SJSA1 (cell line): ENCODE measurements at regions not wholly inside any gene's neighbourhood (a gene's known extent, or its start where the extent isn't known, plus 50 kb on each side); places are given as distances from the start of the nearest gene placed in this dataset.

Source experiments
- DNase-seq, 2 experiments: peaks; one replicate each; pipeline ENCODE4 v3.0.0-alpha.2; 2015 to 2020; ENCODE audit warnings: low spot score in 2 of 2, low read depth in 1 of 2
- H3K27ac ChIP-seq: fragments of 250-450 bp; sonication (Bioruptor Pico); 2 replicates; pipeline ENCODE4 v1.5.1; 2020; ENCODE audit warnings: mild to moderate bottlenecking, moderate library complexity
- H3K27me3 ChIP-seq: fragments of 250-450 bp; sonication (Bioruptor Pico); replicated peaks from 2 replicates; pipeline ENCODE4 v1.5.1; 2020; ENCODE audit warnings: mild to moderate bottlenecking, moderate library complexity
- H3K36me3 ChIP-seq: fragments of 250-450 bp; sonication (Bioruptor Pico); 2 replicates; pipeline ENCODE4 v1.5.1; 2020; ENCODE audit warnings: mild to moderate bottlenecking
- H3K4me1 ChIP-seq: fragments of 250-450 bp; sonication (Bioruptor Pico); replicated peaks from 2 replicates; pipeline ENCODE4 v1.6.1; 2021; ENCODE audit warnings: mild to moderate bottlenecking
- H3K4me3 ChIP-seq: fragments of 250-450 bp; sonication (Bioruptor Pico); 2 replicates; pipeline ENCODE4 v1.5.1; 2020; ENCODE audit warnings: mild to moderate bottlenecking
- H3K9me3 ChIP-seq: fragments of 250-450 bp; sonication (Bioruptor Pico); replicated peaks from 2 replicates; pipeline ENCODE4 v1.5.1; 2020; ENCODE audit warnings: mild to moderate bottlenecking

DNA sequence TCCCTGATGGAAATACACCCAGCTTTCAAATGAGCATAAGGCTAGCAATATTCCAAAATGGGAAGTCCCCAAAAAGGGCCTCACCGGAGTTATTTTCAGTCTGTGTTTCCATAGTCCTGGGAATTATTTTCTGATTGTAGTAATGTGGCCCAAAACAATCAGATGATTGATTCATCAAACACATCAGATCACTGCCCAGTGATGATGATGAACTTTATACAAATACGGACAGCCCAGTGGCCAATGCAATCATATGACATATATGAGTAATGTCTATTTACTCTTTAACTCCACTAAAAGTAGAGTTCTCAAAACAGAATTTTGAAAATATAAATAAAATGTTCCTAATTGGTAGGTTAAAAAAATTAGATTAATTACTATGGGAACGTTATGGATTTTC lies 467.8 kb downstream of the ZNF608 start:
- Histone ChIP-seq H3K27ac (no peak overlapping the region), H3K9me3 (no peaks in the 10 kb centered on the region), H3K4me1 (no peaks in the 10 kb centered on the region), H3K4me3 (no peak overlapping the region), H3K36me3 (no peaks in the 10 kb centered on the region), H3K27me3 (no peaks in the 10 kb centered on the region)
- DNase-seq = no peak

DNA sequence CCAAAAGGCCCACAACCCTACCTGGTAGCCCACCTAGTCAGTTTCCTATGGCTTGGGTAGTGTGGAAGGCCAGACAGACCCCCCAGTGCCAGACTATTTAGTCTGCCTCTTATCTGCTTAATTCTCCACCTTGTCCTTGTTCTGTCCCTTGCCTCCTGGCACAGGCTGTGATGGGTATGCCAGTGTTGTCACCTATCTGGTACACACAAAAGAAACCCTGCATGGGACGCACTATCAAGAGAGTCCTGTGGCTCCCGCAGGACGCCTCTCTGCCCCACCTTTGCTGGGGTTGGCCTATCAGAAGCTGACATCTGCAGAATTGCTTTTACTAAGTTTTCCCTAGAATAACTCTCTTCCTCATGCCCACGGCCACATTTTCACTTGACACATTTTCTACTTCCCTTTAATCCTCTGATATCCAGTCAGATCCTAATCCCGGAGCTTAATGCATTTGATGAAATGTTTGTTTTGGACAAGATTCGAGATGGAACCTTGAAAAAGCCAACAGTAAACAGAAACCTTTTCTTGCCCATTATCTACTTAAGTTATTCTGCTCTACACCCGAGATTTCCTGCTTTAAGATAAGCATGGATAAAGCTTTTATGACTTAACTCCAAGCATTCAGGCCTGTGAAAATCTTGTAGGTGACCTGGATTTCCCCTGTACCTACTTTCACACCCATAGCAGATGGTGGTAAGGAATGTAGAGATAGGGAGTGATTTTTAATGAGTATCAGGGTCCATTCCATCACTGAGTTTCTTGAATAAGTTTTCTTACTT lies 468.5 kb downstream of the ZNF608 start:
- Histone ChIP-seq H3K4me1 (no peaks in the 10 kb centered on the region), H3K27me3 (no peaks in the 10 kb centered on the region), H3K9me3 (no peaks in the 10 kb centered on the region), H3K4me3 (no peak overlapping the region), H3K27ac (no peak overlapping the region), H3K36me3 (no peaks in the 10 kb centered on the region)
- no peak for DNase-seq

DNA sequence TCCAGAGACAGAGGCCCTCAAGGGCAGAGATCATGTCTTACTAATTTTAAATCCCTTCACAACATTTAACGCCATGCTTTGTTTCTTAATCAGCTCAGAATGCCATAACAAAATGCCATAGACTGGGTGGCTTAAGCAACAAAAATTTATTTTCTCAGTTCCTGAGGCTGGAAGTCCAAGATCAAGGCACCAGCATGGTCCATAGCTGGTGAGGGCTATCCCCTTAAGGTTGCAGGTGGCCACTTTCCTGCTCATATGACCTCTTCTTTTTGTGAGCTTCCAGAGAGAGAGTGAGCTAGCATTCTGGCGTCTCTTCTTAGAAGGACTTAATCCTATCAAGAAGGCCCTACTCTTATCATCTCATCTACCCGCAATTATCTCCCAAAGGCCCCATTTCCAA lies 470.3 kb downstream of the ZNF608 start:
- Histone ChIP-seq H3K4me1 (no peaks in the 10 kb centered on the region), H3K4me3 (no peak overlapping the region), H3K9me3 (no peaks in the 10 kb centered on the region), H3K27me3 (no peaks in the 10 kb centered on the region), H3K36me3 (no peaks in the 10 kb centered on the region), H3K27ac (no peak overlapping the region)
- no peak for DNase-seq

GRCh38 chr5:124274949-124275348 lies 471.5 kb downstream of the ZNF608 start:
- DNase-seq = no peak
- no peaks in the 10 kb centered on the region for H3K9me3 ChIP-seq
- H3K27me3 ChIP-seq = no peaks in the 10 kb centered on the region

GRCh38 chr5:124264499-124264898 lies 481.9 kb downstream of the ZNF608 start:
- Histone ChIP-seq H3K9me3 (no peaks in the 10 kb centered on the region), H3K27ac (no peak overlapping the region), H3K36me3 (no peaks in the 10 kb centered on the region), H3K4me3 (no peak overlapping the region), H3K27me3 (no peaks in the 10 kb centered on the region), H3K4me1 (0 out of 2 replicates have a peak, but pooled peaks cover 6% of the 10 kb centered on the region)
- no peak for DNase-seq

More at GRCh38 chr5:124274949-124275348, 471.5 kb downstream of the ZNF608 start:
- H3K36me3 ChIP-seq = no peaks in the 10 kb centered on the region
- no peak overlapping the region for H3K4me3 ChIP-seq
- no peaks in the 10 kb centered on the region for H3K4me1 ChIP-seq
- no peak overlapping the region for H3K27ac ChIP-seq

GRCh38 chr5:124263680-124264491 lies 482.6 kb downstream of the ZNF608 start:
- H3K27ac ChIP-seq = no peak overlapping the region
- 0 out of 2 replicates have a peak, but pooled peaks cover 6% of the 10 kb centered on the region for H3K4me1 ChIP-seq
- H3K27me3 ChIP-seq = no peaks in the 10 kb centered on the region
- no peak overlapping the region for H3K4me3 ChIP-seq
- no peaks in the 10 kb centered on the region for H3K36me3 ChIP-seq
- no peak for DNase-seq
- no peaks in the 10 kb centered on the region for H3K9me3 ChIP-seq

DNA sequence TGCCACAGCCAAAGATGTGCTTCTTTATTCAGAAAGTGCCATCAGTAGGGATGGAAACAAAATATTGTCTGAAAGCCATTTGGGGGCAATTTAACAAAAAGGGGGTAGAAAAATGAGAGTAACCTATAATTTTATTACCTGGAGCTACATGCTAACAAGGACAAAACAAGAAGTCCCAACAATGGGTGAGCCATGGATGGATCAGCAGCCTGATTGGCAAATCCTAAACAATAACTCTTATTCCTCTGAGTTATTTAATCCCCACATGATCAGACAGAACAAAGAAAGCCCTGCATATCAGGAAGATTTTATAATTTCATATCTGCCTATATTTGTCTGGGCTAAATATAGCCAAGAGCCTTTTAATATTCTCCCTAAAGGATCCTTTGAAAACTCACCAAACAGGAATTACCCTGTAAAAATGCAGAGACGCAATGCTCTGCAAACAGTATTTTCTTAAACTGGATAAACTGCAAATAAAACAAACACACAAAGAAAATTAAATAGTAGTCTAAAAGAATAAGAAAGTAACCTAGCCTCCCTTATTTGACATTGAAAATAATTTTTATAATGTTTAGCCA lies 483.4 kb downstream of the ZNF608 start:
- H3K27me3 ChIP-seq = no peaks in the 10 kb centered on the region
- no peak overlapping the region for H3K4me3 ChIP-seq
- H3K27ac ChIP-seq = no peak overlapping the region
- H3K4me1 ChIP-seq = 0 out of 2 replicates have a peak, but pooled peaks cover 6% of the 10 kb centered on the region
- H3K9me3 ChIP-seq = no peaks in the 10 kb centered on the region
- H3K36me3 ChIP-seq = no peaks in the 10 kb centered on the region
- no peak for DNase-seq

DNA sequence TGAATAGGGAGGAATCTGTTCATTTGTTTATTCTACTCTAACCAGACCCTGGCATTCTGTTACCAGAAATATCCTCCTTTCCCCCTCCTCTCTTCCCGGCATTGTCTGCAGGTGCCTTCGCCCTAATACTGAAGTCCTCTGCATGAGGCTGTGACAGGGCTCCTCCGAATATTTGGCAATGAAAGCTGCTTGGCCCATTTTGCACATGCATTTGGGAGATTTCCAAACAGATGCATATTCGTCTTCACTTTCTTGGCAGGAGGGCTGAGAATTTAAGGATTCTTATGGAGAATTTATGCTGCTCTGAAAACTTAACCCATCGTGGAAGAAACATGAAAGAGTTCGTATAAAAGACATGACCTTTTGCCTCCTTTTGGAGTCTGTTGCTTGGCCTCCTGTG lies 484.0 kb downstream of the ZNF608 start:
- H3K27me3 ChIP-seq = no peaks in the 10 kb centered on the region
- no peak overlapping the region for H3K4me3 ChIP-seq
- no peak for DNase-seq
- no peak overlapping the region for H3K27ac ChIP-seq
- H3K4me1 ChIP-seq = 0 out of 2 replicates have a peak, but pooled peaks cover 6% of the 10 kb centered on the region
- no peaks in the 10 kb centered on the region for H3K36me3 ChIP-seq
- no peaks in the 10 kb centered on the region for H3K9me3 ChIP-seq

DNA sequence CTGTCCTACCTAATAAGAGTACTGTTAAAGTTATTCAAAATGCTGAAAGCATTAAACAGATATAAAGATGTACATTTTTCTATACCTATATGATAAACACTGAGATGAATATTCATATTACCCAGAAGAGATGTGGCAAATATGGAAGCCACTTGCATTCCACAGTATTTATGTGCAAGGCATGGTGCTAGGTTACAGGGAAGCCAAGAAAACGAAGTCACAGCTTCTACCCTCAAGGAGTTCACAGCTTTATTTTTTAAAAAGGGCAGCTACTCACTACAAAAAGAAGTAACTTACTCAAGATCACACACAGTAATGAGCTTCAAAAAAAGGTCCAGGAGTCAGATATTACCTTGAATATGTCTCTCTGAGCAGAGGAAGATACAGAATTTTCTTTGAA lies 484.6 kb downstream of the ZNF608 start:
- Histone ChIP-seq H3K27ac (no peak overlapping the region), H3K36me3 (no peaks in the 10 kb centered on the region)

GRCh38 chr5:124260921-124261515 lies 485.4 kb downstream of the ZNF608 start:
- Histone ChIP-seq H3K9me3 (no peaks in the 10 kb centered on the region), H3K27ac (no peak overlapping the region), H3K27me3 (no peaks in the 10 kb centered on the region), H3K4me1 (0 out of 2 replicates have a peak, but pooled peaks cover 6% of the 10 kb centered on the region), H3K4me3 (no peak overlapping the region), H3K36me3 (no peaks in the 10 kb centered on the region)
- no peak for DNase-seq

More for the DNA sequence above, 484.6 kb downstream of the ZNF608 start:
- H3K4me1 ChIP-seq = 0 out of 2 replicates have a peak, but pooled peaks cover 6% of the 10 kb centered on the region
- no peak overlapping the region for H3K4me3 ChIP-seq
- H3K9me3 ChIP-seq = no peaks in the 10 kb centered on the region
- no peaks in the 10 kb centered on the region for H3K27me3 ChIP-seq
- no peak for DNase-seq

GRCh38 chr5:124259017-124259416 lies 487.4 kb downstream of the ZNF608 start:
- DNase-seq = no peak
- no peaks in the 10 kb centered on the region for H3K9me3 ChIP-seq
- H3K27me3 ChIP-seq = no peaks in the 10 kb centered on the region

DNA sequence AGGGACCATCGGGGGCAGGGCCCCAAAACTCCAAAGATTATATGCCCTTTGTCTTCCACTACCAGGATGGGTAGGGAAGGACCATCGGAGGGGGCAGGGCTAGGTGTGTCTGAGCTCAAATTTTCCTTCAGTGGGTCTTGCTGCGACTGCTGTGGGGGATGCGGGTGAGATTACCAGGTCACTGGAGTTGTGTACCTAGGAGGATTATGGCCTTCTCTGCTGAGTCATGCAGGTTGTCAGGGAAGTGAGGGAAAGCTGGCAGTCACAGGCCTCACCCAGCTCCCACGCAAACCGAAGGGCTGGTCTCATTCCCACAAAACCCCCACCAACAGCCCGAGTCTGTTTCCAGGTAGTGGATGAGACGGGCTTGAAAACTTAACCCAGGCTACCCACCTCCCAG lies 489.4 kb downstream of the ZNF608 start:
- no peaks in the 10 kb centered on the region for H3K27me3 ChIP-seq
- H3K4me3 ChIP-seq = no peak overlapping the region
- H3K4me1 ChIP-seq = 0 out of 2 replicates have a peak, but pooled peaks cover 1% of the 10 kb centered on the region
- no peak overlapping the region for H3K27ac ChIP-seq
- no peak for DNase-seq
- H3K36me3 ChIP-seq = no peaks in the 10 kb centered on the region
- no peaks in the 10 kb centered on the region for H3K9me3 ChIP-seq

More at GRCh38 chr5:124259017-124259416, 487.4 kb downstream of the ZNF608 start:
- Histone ChIP-seq H3K27ac (no peak overlapping the region), H3K4me3 (no peak overlapping the region), H3K4me1 (0 out of 2 replicates have a peak, but pooled peaks cover 6% of the 10 kb centered on the region), H3K36me3 (no peaks in the 10 kb centered on the region)

DNA sequence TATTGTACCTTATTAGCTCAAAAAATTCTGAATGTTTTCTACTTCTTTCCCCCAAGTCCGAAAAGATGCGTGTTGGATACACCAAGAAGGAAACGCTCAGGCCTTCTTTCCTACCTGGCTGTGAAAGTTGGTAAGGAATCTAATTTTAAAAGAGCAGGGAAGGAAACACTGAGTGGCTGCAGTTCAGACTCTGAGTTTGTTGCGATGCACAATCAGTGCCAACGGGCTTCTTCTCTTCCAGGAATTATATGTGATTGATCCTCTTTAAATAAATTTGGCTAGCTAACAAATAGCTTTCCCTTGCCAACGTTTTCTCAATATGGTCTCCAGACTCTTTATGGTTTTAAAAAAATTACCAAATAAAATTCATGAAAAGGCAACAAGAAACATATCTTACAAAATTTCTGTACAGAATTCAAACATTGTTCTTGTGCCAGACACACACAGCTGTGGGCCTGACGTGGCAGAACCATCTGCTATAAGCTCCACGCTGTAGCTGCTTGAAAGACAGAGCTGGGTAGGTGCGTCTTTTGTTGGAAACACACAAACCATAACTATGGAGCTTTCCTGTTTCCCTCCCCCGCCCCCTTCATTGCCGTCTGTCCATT lies 493.1 kb downstream of the ZNF608 start:
- DNase-seq = no peak
- H3K27ac ChIP-seq = no peak overlapping the region
- H3K4me1 ChIP-seq = no peaks in the 10 kb centered on the region
- no peaks in the 10 kb centered on the region for H3K36me3 ChIP-seq
- H3K9me3 ChIP-seq = peaks cover 4% of the 10 kb centered on the region; the same call in 1 of the 2 replicates
- H3K4me3 ChIP-seq = no peak overlapping the region
- no peaks in the 10 kb centered on the region for H3K27me3 ChIP-seq
